ENCODE measurements at regions not wholly inside any gene's neighbourhood (a gene's known extent, or its start where the extent isn't known, plus 50 kb on each side); places are given as distances from the start of the nearest gene placed in this dataset.

DNA sequence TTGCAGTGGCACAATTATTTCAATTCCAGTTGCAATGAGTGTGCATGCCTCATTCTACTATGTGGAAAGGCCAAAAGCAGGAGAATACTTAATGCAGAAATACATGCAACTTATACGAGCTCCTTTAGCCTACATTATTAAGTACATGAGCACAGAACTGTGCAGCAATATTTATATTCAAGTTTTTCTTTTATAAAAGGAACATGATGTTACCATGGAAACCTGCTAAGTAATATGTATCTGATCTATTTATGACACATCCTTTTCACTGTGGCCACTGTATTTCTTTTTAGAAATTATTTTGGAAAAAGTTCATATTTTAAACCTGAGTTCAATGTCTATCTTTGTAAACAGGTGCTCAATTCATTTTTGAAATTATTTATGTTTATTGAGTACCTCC, 88.9 kb downstream of the ELAPOR2 start:
- Histone ChIP-seq H3K4me3 (ENCODE audit: low read depth, low read length) (no peak overlapping the region), H3K36me3 (ENCODE audit: control insufficient read depth, insufficient read depth, low read length) (no peaks in the 10 kb centered on the region), H3K27me3 (replicated peaks; ENCODE audit: control insufficient read depth, insufficient read depth, low read length) (no peaks in the 10 kb centered on the region), H3K9me3 (no peaks in the 10 kb centered on the region), H3K4me1 (no peaks in the 10 kb centered on the region)
- POLR2A ChIA-PET = no interaction called here
- Mint-ChIP-seq H3K36me3 (ENCODE audit: insufficient read depth, unreplicated experiment) (no peaks in the 10 kb centered on the region), H3K27me3 (ENCODE audit: insufficient read depth, unreplicated experiment) (peaks cover 3% of the 10 kb centered on the region), H3K27ac (ENCODE audit: unreplicated experiment) (no peak overlapping the region), H3K9me3 (ENCODE audit: unreplicated experiment) (no peaks in the 10 kb centered on the region), H3K4me3 (ENCODE audit: unreplicated experiment) (no peak overlapping the region), H3K4me1 (ENCODE audit: low read depth, unreplicated experiment) (no peaks in the 10 kb centered on the region)
- intact Hi-C loops (cut with micrococcal nuclease; ENCODE audit: unreplicated experiment) = no loop called here
- BruUV-seq (replicated peaks) = no TSS peak
- CTCF ChIA-PET = interaction anchor here (0.5 kb wide), 1 partner anchor 267 kb away, joined by 3 read pairs; no protein-coding TSS in a partner anchor
- TF ChIP-seq, protein P1, sequence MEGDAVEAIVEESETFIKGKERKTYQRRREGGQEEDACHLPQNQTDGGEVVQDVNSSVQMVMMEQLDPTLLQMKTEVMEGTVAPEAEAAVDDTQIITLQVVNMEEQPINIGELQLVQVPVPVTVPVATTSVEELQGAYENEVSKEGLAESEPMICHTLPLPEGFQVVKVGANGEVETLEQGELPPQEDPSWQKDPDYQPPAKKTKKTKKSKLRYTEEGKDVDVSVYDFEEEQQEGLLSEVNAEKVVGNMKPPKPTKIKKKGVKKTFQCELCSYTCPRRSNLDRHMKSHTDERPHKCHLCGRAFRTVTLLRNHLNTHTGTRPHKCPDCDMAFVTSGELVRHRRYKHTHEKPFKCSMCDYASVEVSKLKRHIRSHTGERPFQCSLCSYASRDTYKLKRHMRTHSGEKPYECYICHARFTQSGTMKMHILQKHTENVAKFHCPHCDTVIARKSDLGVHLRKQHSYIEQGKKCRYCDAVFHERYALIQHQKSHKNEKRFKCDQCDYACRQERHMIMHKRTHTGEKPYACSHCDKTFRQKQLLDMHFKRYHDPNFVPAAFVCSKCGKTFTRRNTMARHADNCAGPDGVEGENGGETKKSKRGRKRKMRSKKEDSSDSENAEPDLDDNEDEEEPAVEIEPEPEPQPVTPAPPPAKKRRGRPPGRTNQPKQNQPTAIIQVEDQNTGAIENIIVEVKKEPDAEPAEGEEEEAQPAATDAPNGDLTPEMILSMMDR (IDR thresholded peaks at IDR 0.05; ENCODE audit: insufficient read depth in 1 of 2, low read depth in 1 of 2, low read length in 1 of 2, severe bottlenecking in 1 of 2, unreplicated experiment in 1 of 2) = no peak
- DNase-seq = no peak

DNA sequence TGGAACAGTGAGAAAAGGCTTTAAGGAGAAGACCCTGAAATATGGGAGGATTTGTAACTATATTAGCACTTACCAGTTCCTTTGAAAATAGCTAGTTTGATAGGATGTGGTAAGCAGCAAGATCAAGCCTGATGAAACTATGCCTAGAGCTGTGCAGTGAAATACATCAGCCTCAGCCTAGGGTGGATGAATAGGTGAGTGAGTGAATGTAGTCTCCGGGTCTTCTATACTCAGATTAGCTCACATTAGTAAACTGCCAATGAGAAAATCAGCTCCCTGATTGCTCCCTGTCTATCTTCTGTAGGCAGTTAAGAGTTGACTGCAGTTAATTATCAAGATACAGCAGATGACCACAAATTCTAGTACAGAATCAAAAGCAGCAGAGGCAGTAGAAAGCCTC, 89.6 kb downstream of the ELAPOR2 start:
- Histone ChIP-seq H3K4me1 (no peaks in the 10 kb centered on the region), H3K27me3 (replicated peaks; ENCODE audit: control insufficient read depth, insufficient read depth, low read length) (no peaks in the 10 kb centered on the region), H3K36me3 (ENCODE audit: control insufficient read depth, insufficient read depth, low read length) (no peaks in the 10 kb centered on the region), H3K9me3 (no peaks in the 10 kb centered on the region), H3K4me3 (ENCODE audit: low read depth, low read length) (no peak overlapping the region)
- BruUV-seq (replicated peaks) = no TSS peak
- Mint-ChIP-seq H3K27ac (ENCODE audit: unreplicated experiment) (no peak overlapping the region), H3K27me3 (ENCODE audit: insufficient read depth, unreplicated experiment) (peaks cover 2% of the 10 kb centered on the region), H3K4me1 (ENCODE audit: low read depth, unreplicated experiment) (no peaks in the 10 kb centered on the region), H3K9me3 (ENCODE audit: unreplicated experiment) (no peaks in the 10 kb centered on the region), H3K4me3 (ENCODE audit: unreplicated experiment) (no peak overlapping the region), H3K36me3 (ENCODE audit: insufficient read depth, unreplicated experiment) (no peaks in the 10 kb centered on the region)
- ChIA-PET CTCF (no interaction called here), POLR2A (no interaction called here)
- TF ChIP-seq, protein P1 (IDR thresholded peaks at IDR 0.05; ENCODE audit: insufficient read depth in 1 of 2, low read depth in 1 of 2, low read length in 1 of 2, severe bottlenecking in 1 of 2, unreplicated experiment in 1 of 2) = no peak
- DNase-seq = no peak
- intact Hi-C loops (cut with micrococcal nuclease; ENCODE audit: unreplicated experiment) = no loop called here

DNA sequence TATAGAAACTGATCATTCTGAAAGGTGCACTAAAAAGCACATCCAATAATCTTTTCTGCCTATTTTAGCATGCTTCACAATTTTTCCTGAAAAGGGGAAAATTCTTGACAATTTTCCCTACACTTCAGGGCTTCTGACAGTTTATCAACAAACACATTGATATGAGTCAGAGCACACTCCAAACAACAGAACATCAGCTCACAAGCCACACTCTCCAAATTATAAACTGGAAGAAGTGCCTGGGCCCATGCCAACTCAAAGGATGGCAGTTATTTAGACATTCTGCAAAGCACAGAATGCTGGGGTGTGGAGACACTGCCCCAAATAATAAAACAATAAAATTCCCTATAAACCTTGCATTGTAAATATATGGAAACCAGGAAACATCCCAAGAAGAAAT, 90.8 kb downstream of the ELAPOR2 start:
- Mint-ChIP-seq H3K27me3 (ENCODE audit: insufficient read depth, unreplicated experiment) (peaks cover 3% of the 10 kb centered on the region), H3K36me3 (ENCODE audit: insufficient read depth, unreplicated experiment) (no peaks in the 10 kb centered on the region), H3K9me3 (ENCODE audit: unreplicated experiment) (no peaks in the 10 kb centered on the region), H3K27ac (ENCODE audit: unreplicated experiment) (no peak overlapping the region), H3K4me1 (ENCODE audit: low read depth, unreplicated experiment) (peaks cover 4% of the 10 kb centered on the region), H3K4me3 (ENCODE audit: unreplicated experiment) (no peak overlapping the region)
- Histone ChIP-seq H3K4me3 (ENCODE audit: low read depth, low read length) (no peak overlapping the region), H3K36me3 (ENCODE audit: control insufficient read depth, insufficient read depth, low read length) (no peaks in the 10 kb centered on the region), H3K4me1 (no peaks in the 10 kb centered on the region), H3K9me3 (no peaks in the 10 kb centered on the region), H3K27me3 (replicated peaks; ENCODE audit: control insufficient read depth, insufficient read depth, low read length) (no peaks in the 10 kb centered on the region)
- no peak for DNase-seq
- CTCF ChIA-PET = no interaction called here
- intact Hi-C loops (cut with micrococcal nuclease; ENCODE audit: unreplicated experiment) = no loop called here
- TF ChIP-seq, protein P1 (IDR thresholded peaks at IDR 0.05; ENCODE audit: insufficient read depth in 1 of 2, low read depth in 1 of 2, low read length in 1 of 2, severe bottlenecking in 1 of 2, unreplicated experiment in 1 of 2) = no peak
- BruUV-seq (replicated peaks) = no TSS peak
- POLR2A ChIA-PET = no interaction called here

Data from Caco-2 (cell line).